Tongue (tissue), 1 donor: ENCODE measurements at regions not wholly inside any gene's neighbourhood (a gene's known extent, or its start where the extent isn't known, plus 50 kb on each side); places are given as distances from the start of the nearest gene placed in this dataset.

Source experiments
- DNase-seq: peaks from one replicate; pipeline ENCODE4 v3.0.0-alpha.2; 2015

- DNase-seq: no peak
Observed at GRCh38 chr2:228649876-228650275, 468.4 kb upstream of the SPHKAP start.

GRCh38 chr2:228649447-228649846, 468.0 kb upstream of the SPHKAP start:
- peak; percentile 51 for DNase-seq

GRCh38 chr2:228648541-228648940, 467.1 kb upstream of the SPHKAP start:
- no peak for DNase-seq

GRCh38 chr2:228646061-228646460, 464.6 kb upstream of the SPHKAP start:
- DNase-seq: no peak

DNA sequence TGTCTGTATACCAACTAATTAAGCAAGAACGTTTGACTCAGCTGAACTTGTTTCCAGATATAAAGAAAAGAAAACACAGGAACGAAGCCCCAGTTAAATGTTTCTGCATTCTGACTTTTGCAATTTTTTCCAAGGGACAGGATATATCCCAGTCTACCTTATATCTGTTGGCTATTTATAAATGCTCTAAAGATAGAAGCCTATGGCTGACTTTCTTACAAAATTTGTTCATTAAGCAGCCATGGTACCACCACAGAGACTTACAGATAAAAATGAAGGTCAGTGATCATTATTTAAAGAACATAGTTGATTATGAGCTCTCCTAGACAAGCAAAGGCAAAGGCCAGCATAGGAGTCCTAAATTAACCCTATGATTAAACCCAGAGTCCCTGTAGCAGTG, 462.7 kb upstream of the SPHKAP start:
- DNase-seq: no peak

- no peak for DNase-seq
Observed at GRCh38 chr2:228642861-228643260, 461.4 kb upstream of the SPHKAP start.

- DNase-seq: no peak
Observed at GRCh38 chr2:228630786-228631185, 449.3 kb upstream of the SPHKAP start.

- DNase-seq: no peak
Observed at GRCh38 chr2:228629251-228629650, 447.8 kb upstream of the SPHKAP start.

DNA sequence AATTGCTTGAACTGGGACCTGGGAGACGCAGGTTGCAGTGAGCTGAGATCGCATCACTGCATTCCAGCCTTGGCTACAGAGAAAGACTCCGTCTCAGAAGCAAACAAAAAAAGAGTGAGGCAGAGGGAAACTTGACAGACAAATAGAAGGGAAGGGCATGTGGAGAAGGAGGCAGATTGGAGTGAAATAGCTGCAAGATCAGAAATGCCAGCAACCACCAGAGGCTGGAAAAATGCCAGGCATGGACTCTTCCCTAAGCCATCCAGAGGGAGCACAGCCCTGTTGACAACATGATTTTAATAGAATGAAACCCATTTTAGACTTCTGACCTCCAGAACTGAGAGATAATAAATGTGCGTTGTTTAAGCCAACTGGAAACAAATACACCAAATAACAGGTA, 447.2 kb upstream of the SPHKAP start:
- DNase-seq: no peak

GRCh38 chr2:228627510-228627909, 446.0 kb upstream of the SPHKAP start:
- no peak for DNase-seq

- no peak for DNase-seq
Observed at GRCh38 chr2:228625481-228625880, 444.0 kb upstream of the SPHKAP start.

DNA sequence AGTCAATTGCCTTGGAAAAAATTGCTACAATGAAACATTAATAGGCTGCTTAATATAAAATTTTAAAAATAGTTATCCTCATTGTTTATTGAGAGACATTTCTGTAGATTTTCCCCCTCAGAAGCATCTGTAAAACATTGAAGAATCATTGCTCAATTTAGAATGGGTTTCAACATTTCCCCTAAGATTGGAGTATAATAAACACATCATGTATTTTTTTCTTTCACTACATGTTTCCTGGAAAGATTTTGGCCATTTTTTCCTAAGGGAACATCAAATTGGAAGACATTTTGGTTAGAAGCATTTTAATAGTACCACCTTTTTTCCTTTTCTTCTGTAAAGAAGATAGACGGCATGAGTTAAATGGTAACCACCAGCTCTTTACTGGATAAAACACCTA, 443.2 kb upstream of the SPHKAP start:
- DNase-seq: no peak

- DNase-seq: no peak
Observed at GRCh38 chr2:228615496-228615895, 434.0 kb upstream of the SPHKAP start.

DNA sequence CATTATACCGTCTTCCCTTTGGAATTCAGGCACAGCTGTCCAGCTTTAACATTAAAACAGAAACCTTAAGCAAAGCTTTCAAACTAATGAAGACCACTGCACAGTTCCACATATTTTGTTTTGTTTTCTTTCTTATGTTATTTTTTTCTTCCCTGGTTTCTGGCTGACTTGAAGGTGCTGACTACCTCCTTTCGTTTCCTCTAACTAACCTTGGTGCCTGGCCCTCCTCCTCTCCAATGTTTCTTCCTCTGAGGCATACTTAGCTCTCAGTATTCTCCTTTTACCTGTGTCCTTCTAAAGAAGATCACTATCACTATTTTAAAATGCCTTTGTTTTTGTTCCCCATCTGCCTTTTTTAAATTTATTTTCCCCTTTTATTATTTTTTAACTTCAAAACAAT, 433.3 kb upstream of the SPHKAP start:
- no peak for DNase-seq

GRCh38 chr2:228613133-228613850, 431.8 kb upstream of the SPHKAP start:
- no peak for DNase-seq

GRCh38 chr2:228611171-228611570, 429.7 kb upstream of the SPHKAP start:
- no peak for DNase-seq

DNA sequence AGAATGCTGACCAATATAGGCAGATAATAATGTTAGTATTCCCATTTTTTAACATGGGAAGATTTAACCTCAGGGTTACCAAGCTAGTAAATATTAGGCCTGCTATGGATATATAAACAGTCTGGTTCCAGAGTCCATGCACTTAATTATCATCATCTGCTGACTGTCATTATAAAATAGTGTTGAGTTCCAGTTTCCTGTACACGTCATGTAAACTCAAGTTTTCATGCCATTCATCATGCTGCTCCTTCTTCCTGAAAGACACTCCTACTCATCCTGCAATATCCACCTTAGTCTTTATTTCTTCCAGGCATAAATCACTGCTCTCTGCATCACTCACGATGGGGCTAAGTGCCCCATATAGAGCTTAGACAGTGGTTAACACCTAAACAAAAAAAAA, 420.8 kb upstream of the SPHKAP start:
- DNase-seq: no peak

DNA sequence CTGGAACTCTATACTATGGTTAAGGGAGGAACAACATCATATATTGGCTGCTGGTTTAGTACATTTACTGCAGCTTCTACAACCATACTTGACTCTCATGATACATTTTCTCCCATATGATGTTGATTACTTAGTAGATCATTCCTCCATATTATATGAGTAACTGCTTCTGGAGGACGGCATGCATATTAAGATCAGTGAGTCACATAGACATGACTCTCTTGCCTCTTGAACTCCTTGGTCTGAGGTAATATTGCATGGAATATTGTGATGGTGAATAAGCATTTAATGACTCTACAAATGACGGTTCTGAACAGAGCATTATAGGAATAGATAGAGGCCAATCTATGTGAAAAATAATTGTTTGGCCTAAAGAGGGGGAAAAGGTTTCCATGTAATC, 418.8 kb upstream of the SPHKAP start:
- DNase-seq: no peak

DNA sequence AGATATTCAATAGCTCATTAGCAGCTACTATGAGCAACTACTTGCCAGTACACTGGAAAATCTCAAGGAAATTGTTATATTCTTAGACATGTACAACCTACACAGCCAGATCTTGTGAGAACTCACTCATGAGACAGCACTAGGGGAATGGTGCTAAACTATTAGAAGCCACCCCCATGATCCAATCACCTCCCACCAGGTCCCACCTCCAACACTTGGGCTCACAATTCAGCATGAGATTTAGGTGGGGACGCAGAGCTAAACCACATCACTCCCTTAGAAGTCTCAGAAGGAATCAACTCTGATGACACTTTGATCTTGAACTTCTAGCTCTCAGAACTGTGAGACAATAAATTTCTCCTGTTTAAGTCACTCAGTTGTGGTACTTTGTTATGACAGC, 418.3 kb upstream of the SPHKAP start:
- DNase-seq: no peak

DNA sequence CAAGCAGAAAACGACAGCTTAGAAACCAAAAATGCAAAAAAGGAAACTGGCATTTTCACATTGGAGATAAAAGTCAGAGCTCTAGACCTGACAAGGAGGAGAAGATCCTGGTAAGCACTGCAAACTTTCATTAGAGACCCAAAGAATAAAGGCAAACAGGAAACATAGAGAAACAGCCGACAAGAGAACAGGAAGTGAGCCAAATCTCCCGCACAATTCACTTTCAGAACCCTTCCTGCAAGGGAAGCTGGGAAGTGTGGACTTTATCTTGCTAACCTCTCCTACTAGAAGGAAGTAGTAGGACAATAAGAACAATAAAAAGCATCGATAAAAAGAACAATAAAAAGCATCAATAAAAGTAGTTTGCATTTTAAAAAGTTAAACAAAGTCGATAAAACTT, 417.8 kb upstream of the SPHKAP start:
- DNase-seq: no peak

- no peak for DNase-seq
Observed at GRCh38 chr2:228597032-228597431, 415.5 kb upstream of the SPHKAP start.

GRCh38 chr2:228594012-228594411, 412.5 kb upstream of the SPHKAP start:
- no peak for DNase-seq

DNA sequence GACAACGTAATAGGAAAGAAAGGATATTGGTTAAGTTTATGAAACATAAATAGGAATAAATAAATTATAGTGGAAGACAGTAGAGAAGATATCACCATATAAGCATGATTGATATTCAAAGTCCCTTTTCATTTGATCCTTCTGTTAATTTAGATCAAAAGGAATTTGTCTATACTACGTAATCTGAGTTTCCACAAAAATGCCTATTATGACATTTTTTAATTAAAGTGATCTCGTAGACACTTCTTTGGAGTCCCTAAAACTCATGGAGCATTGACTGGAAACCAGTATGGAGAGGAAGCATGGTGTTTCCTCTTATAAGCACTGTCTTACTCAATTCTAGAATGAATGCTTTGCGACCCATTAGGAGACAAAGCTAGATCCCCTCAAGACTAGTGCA, 411.4 kb upstream of the SPHKAP start:
- no peak for DNase-seq

DNA sequence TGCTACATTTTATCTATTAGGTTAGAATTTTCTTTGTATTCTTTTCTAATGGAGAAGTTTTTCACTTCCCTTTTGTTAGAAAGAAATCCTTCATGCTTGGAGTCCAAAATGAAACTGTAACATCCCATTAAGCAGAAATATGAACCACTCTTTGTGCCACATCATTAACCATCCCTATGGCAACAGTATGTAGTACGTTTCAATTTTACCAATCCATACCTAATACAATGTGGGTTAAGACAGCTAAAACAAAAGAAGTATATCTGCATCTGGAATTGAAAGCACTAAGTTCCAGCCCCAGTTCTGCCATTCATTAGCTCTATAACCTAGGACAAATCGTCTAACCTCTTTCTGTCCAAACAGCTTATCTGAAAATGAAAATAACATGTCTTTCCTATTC, 409.2 kb upstream of the SPHKAP start:
- DNase-seq: no peak

DNA sequence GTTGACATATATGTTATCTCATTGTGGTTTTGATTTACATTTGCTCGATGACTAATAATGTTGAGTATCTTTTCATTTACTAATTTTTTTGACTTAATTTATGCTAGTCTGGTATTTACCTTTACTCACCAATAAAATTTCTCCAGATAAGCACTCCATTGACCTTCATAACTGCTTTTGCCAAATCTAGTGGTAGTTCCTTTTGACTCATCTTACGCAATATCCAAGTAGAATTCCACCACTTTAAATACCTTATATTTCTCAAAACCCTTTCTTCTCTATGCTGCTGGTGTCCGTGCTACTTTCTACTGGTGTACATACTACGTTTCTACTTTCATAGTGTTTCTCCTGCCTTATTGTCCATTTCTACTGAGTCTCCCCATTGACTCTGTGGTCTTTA, 407.6 kb upstream of the SPHKAP start:
- no peak for DNase-seq
